Right atrium auricular region (tissue), 2 donors: ENCODE measurements at regions not wholly inside any gene's neighbourhood (a gene's known extent, or its start where the extent isn't known, plus 50 kb on each side); places are given as distances from the start of the nearest gene placed in this dataset.
A peak's percentile ranks its signal among the peaks of the same experiment; 100 is the strongest.

Experiments
- DNase-seq: peaks from one replicate; pipeline ENCODE4 v3.0.0-alpha.2; 2019; ENCODE audit warnings: low spot score
- H3K27ac ChIP-seq, 2 donors: fragments of 200-600 bp; sonication (generic); 1 replicate in 1 of 2; 2 replicates in 1 of 2; pipeline ENCODE4 v1.5.1; 2016 to 2019
- H3K27me3 ChIP-seq, 2 donors: fragments of 200-600 bp; sonication (generic); one replicate each; pipeline versions ENCODE4 v1.5.1 to v1.6.0; 2017 to 2019
- H3K36me3 ChIP-seq: fragments of 200-600 bp; sonication (generic); one replicate; pipeline ENCODE4 v1.5.1; 2016
- H3K4me1 ChIP-seq, 2 donors: fragments of 200-600 bp; sonication (generic); one replicate each; pipeline versions ENCODE4 v1.5.1 to v1.6.0; 2017 to 2019
- H3K4me3 ChIP-seq, 2 donors: fragments of 200-600 bp; sonication (generic); 1 replicate in 1 of 2; 2 replicates in 1 of 2; pipeline ENCODE4 v1.5.1; 2017 to 2019; ENCODE audit warnings: mild to moderate bottlenecking in 1 of 2, moderate library complexity in 1 of 2
- H3K9me3 ChIP-seq, 2 donors: fragments of 200-600 bp; sonication (generic); one replicate each; pipeline ENCODE4 v1.5.1; 2019
- CTCF ChIP-seq, 2 donors: fragments of 200-600 bp; sonication (generic); IDR thresholded peaks; one replicate each; pipeline ENCODE4 v1.5.1; 2019; ENCODE audit warnings: antibody characterized with exemption in 2 of 2

GRCh38 chr2:18911416-18911815, 322.0 kb upstream of the NT5C1B start:
- Histone ChIP-seq H3K36me3 (no peaks in the 10 kb centered on the region), H3K27me3 (no peaks in the 10 kb centered on the region), H3K4me1 (no peaks in the 10 kb centered on the region), H3K4me3 (no peak overlapping the region), H3K9me3 (no peaks in the 10 kb centered on the region), H3K27ac (no peak overlapping the region)
- no peak for DNase-seq
- no peak for TF ChIP-seq CTCF (IDR thresholded peaks at IDR 0.05)

- no peaks in the 10 kb centered on the region for H3K36me3 ChIP-seq
- H3K4me3 ChIP-seq, result no peak overlapping the region
- no peaks in the 10 kb centered on the region for H3K27me3 ChIP-seq
- no peak overlapping the region for H3K27ac ChIP-seq
- no peaks in the 10 kb centered on the region for H3K4me1 ChIP-seq
- peaks cover 0 to 2% of the 10 kb centered on the region in 2 donors for H3K9me3 ChIP-seq
- no peak for DNase-seq
- TF ChIP-seq CTCF (IDR thresholded peaks at IDR 0.05), result no peak
Observed at GRCh38 chr2:18910843-18911242, 321.5 kb upstream of the NT5C1B start.

- Histone ChIP-seq H3K27me3 (no peaks in the 10 kb centered on the region), H3K4me1 (no peaks in the 10 kb centered on the region), H3K27ac (no peak overlapping the region), H3K4me3 (no peak overlapping the region), H3K36me3 (no peaks in the 10 kb centered on the region), H3K9me3 (peaks cover 0 to 6% of the 10 kb centered on the region in 2 donors)
- no peak for TF ChIP-seq CTCF (IDR thresholded peaks at IDR 0.05)
- no peak for DNase-seq
Observed at GRCh38 chr2:18907937-18908336, 318.6 kb upstream of the NT5C1B start.

- no peak for TF ChIP-seq CTCF (IDR thresholded peaks at IDR 0.05)
- Histone ChIP-seq H3K27me3 (no peaks in the 10 kb centered on the region), H3K9me3 (peaks cover 0 to 6% of the 10 kb centered on the region in 2 donors), H3K27ac (no peak overlapping the region), H3K36me3 (no peaks in the 10 kb centered on the region), H3K4me1 (no peaks in the 10 kb centered on the region), H3K4me3 (no peak overlapping the region)
- no peak for DNase-seq
Observed at GRCh38 chr2:18907508-18907907, 318.1 kb upstream of the NT5C1B start.

GRCh38 chr2:18903750-18904149, 314.4 kb upstream of the NT5C1B start:
- DNase-seq, result no peak
- TF ChIP-seq CTCF (IDR thresholded peaks at IDR 0.05), result no peak
- Histone ChIP-seq H3K27me3 (no peaks in the 10 kb centered on the region), H3K36me3 (no peaks in the 10 kb centered on the region), H3K9me3 (peaks cover 0 to 6% of the 10 kb centered on the region in 2 donors), H3K27ac (no peak overlapping the region), H3K4me3 (no peak overlapping the region), H3K4me1 (peaks cover 0 to 15% of the 10 kb centered on the region in 2 donors)

- peak overlapping the region; percentile 8 to 62 for H3K27ac ChIP-seq
- H3K27me3 ChIP-seq, result no peaks in the 10 kb centered on the region
- H3K4me1 ChIP-seq, result peaks cover 0 to 15% of the 10 kb centered on the region in 2 donors
- H3K36me3 ChIP-seq, result no peaks in the 10 kb centered on the region
- H3K4me3 ChIP-seq, result no peak overlapping the region
- no peak for DNase-seq
- H3K9me3 ChIP-seq, result peaks cover 0 to 6% of the 10 kb centered on the region in 2 donors
- no peak for TF ChIP-seq CTCF (IDR thresholded peaks at IDR 0.05)
Observed at GRCh38 chr2:18901242-18901641, 311.9 kb upstream of the NT5C1B start.
